IPS-20b (cell line): ENCODE measurements at regions not wholly inside any gene's neighbourhood (a gene's known extent, or its start where the extent isn't known, plus 50 kb on each side); places are given as distances from the start of the nearest gene placed in this dataset.
"Not testable (repeated sequence)": the region's sequence is repeated elsewhere in the genome, so short reads cannot be mapped to it uniquely, and the experiment has no call there.

ENCODE experiments used
- H3K27ac ChIP-seq: one replicate; pipeline ENCODE4 v1.5.1; 2013; ENCODE audit warnings: low read length
- H3K27me3 ChIP-seq: 2 replicates; pipeline ENCODE4 v1.6.1; 2013; ENCODE audit warnings: mild to moderate bottlenecking, low read length, inconsistent platforms; ENCODE audit not compliant: insufficient read depth
- H3K36me3 ChIP-seq: 2 replicates; pipeline ENCODE4 v1.6.1; 2013; ENCODE audit warnings: low read depth, mild to moderate bottlenecking, inconsistent platforms, low read length, moderate library complexity; ENCODE audit not compliant: insufficient read depth
- H3K4me1 ChIP-seq: 2 replicates; pipeline ENCODE4 v1.6.1; 2013; ENCODE audit warnings: mild to moderate bottlenecking, control low read depth, inconsistent platforms, low read length, moderate library complexity; ENCODE audit not compliant: insufficient read depth
- H3K4me3 ChIP-seq: 2 replicates; pipeline ENCODE4 v1.5.1; 2013; ENCODE audit warnings: mild to moderate bottlenecking, low read length, inconsistent platforms
- H3K9ac ChIP-seq: 2 replicates; pipeline ENCODE4 v1.6.1; 2013; ENCODE audit warnings: low read depth, mild to moderate bottlenecking, inconsistent platforms, low read length, moderate library complexity
- H3K9me3 ChIP-seq: 2 replicates; pipeline ENCODE4 v1.6.1; 2013; ENCODE audit warnings: mild to moderate bottlenecking, low read depth, low read length, inconsistent platforms; ENCODE audit not compliant: insufficient read depth

DNA sequence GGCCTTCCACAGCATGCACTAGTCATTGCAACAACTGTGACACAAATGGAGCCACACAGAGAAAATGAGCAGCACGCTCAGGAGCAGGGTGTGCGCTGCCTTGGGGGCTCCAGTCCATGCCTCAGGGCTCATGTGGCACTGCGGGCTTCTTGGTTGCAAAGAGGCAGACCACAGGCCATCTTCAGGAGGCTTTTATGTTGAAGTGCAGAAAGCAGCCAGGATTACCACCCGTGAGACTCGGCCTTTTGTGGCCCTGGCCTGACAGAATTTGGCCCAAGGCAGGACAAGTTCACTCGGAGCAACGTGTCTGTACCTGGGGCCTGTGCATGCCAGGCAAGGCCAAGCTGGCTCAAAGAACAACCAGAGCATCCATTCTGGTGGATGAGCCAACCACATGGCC lies 602.3 kb downstream of the CWH43 start:
- not testable (repeated sequence) for H3K9ac ChIP-seq, H3K36me3 ChIP-seq, H3K27ac ChIP-seq, H3K27me3 ChIP-seq, H3K4me3 ChIP-seq, H3K4me1 ChIP-seq
- peaks cover 16% of the 10 kb centered on the region for H3K9me3 ChIP-seq

- not testable (repeated sequence) for H3K4me3 ChIP-seq, H3K4me1 ChIP-seq, H3K27ac ChIP-seq, H3K9ac ChIP-seq, H3K36me3 ChIP-seq, H3K9me3 ChIP-seq, H3K27me3 ChIP-seq
These were observed 632.4 kb downstream of the CWH43 start for GRCh38 chr4:49618436-49618835.

- H3K4me1 ChIP-seq, H3K4me3 ChIP-seq, H3K36me3 ChIP-seq, H3K27me3 ChIP-seq, H3K9ac ChIP-seq, H3K9me3 ChIP-seq, H3K27ac ChIP-seq: not testable (repeated sequence)
These were observed 640.4 kb downstream of the CWH43 start for GRCh38 chr4:49626478-49626877.
